IPS DF 6.9 (cell line): ENCODE measurements at regions not wholly inside any gene's neighbourhood (a gene's known extent, or its start where the extent isn't known, plus 50 kb on each side); places are given as distances from the start of the nearest gene placed in this dataset.
"Not testable (repeated sequence)": the region's sequence is repeated elsewhere in the genome, so short reads cannot be mapped to it uniquely, and the experiment has no call there.

ENCODE experiments used
- DNase-seq: peaks from one replicate; pipeline ENCODE4 v3.0.0-alpha.2; 2013; ENCODE audit warnings: low read depth, low spot score
- H3K27ac ChIP-seq: one replicate; pipeline ENCODE4 v1.5.1; 2013; ENCODE audit warnings: low read length, control low read depth
- H3K27me3 ChIP-seq: 2 replicates; pipeline ENCODE4 v1.6.1; 2013; ENCODE audit warnings: mild to moderate bottlenecking, low read length; ENCODE audit not compliant: control insufficient read depth, insufficient read depth
- H3K36me3 ChIP-seq: 2 replicates; pipeline ENCODE4 v1.6.1; 2013; ENCODE audit warnings: low read length; ENCODE audit not compliant: control insufficient read depth, insufficient read depth
- H3K4me1 ChIP-seq: 2 replicates; pipeline ENCODE4 v1.6.1; 2013; ENCODE audit warnings: low read length; ENCODE audit not compliant: control insufficient read depth, insufficient read depth
- H3K4me3 ChIP-seq: 2 replicates; pipeline ENCODE4 v1.5.1; 2013; ENCODE audit warnings: mild to moderate bottlenecking, low read length
- H3K9me3 ChIP-seq: 2 replicates; pipeline ENCODE4 v1.6.1; 2013; ENCODE audit warnings: low read length, inconsistent platforms; ENCODE audit not compliant: control insufficient read depth, insufficient read depth
- WGBS: extraction: QIAGEN DNeasy Blood & Tissue Kit; methylation state at CpG from one replicate; pipeline ENCODE4 v1.1.7; 2013; ENCODE audit warnings: mixed read lengths, missing lambda C conversion rate; ENCODE audit not compliant: insufficient read length, insufficient coverage; 5-methylcytosine and 5-hydroxymethylcytosine counted together

DNA sequence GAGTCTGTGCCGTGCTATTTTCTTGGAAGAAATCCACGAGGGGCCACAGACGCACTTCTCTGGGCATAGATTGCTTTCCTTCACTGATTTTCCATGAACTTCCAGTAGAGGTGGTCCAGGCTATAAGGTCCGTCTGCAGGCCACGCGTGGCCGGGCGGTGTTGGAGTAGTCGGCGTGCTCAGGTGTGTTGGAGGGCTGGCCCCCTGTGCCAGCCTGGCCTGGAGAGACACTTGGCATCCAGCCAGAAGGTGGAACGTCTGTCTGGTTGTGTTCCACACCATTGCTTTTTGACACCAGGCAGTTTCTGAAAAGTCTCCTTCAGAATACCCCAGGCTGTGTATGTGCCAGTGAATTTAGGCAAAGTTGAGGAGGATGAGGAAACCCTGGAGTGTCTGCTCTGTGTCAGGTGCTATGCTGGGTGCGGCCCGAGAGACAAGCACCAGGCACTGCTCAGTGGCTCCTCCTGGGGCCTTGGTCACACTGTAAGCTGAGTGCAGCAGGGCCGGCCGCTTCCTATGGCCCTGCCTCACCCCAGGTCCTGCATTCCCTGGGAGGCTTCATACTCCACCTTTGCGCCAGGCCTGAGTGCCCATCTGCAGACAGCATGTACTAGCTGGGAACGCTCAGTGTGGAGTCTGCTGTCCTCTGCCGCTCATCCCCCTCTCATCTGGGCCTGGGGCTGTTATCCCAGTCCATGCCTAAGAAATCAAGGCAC, 52.1 kb upstream of the TAMM41 start:
- no CpG with 5 or more reads among the region's 18 CpGs for WGBS
- Histone ChIP-seq H3K27me3 (no peaks in the 10 kb centered on the region), H3K4me3 (no peak overlapping the region), H3K36me3 (no peaks in the 10 kb centered on the region), H3K9me3 (no peaks in the 10 kb centered on the region), H3K4me1 (no peaks in the 10 kb centered on the region), H3K27ac (no peak overlapping the region)
- no peak for DNase-seq

DNA sequence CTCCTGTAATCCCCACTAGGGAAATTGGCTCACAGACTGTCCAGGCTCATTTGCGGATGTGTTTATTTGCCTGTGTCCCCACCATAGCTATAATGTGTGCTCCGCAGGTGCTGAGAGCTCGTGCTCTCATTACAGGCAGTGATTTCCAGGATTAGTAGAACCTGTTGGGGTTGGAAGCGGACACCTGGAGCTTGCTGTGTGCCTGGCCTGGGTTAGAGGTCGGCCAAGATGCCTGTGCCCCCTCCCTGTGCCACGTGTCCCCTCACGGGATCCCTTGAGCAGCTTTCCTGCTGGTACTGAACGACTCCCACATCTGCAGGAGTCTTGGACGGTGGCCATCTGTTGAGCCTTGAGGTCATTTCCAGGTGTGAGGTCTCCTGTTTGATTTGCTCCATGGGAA, 52.7 kb upstream of the TAMM41 start:
- no CpG with 5 or more reads among the region's 9 CpGs for WGBS
- not testable (repeated sequence) for H3K27ac ChIP-seq, H3K9me3 ChIP-seq, H3K4me1 ChIP-seq, H3K36me3 ChIP-seq, H3K27me3 ChIP-seq, H3K4me3 ChIP-seq, DNase-seq

- H3K27me3 ChIP-seq, result no peaks in the 10 kb centered on the region
- no peak overlapping the region for H3K27ac ChIP-seq
- H3K9me3 ChIP-seq, result no peaks in the 10 kb centered on the region
- WGBS, result no CpG with 5 or more reads among the region's 12 CpGs
- no peak overlapping the region for H3K4me3 ChIP-seq
- no peaks in the 10 kb centered on the region for H3K4me1 ChIP-seq
- DNase-seq, result no peak
- no peaks in the 10 kb centered on the region for H3K36me3 ChIP-seq
Measured at GRCh38 chr3:11899826-11900225, 53.1 kb upstream of the TAMM41 start.

GRCh38 chr3:11900824-11901223, 54.1 kb upstream of the TAMM41 start:
- no peak overlapping the region for H3K27ac ChIP-seq
- no peak for DNase-seq
- H3K4me3 ChIP-seq, result no peak overlapping the region
- no peaks in the 10 kb centered on the region for H3K27me3 ChIP-seq
- no peaks in the 10 kb centered on the region for H3K4me1 ChIP-seq
- WGBS, result no CpG with 5 or more reads among the region's 10 CpGs
- no peaks in the 10 kb centered on the region for H3K9me3 ChIP-seq
- no peaks in the 10 kb centered on the region for H3K36me3 ChIP-seq

DNA sequence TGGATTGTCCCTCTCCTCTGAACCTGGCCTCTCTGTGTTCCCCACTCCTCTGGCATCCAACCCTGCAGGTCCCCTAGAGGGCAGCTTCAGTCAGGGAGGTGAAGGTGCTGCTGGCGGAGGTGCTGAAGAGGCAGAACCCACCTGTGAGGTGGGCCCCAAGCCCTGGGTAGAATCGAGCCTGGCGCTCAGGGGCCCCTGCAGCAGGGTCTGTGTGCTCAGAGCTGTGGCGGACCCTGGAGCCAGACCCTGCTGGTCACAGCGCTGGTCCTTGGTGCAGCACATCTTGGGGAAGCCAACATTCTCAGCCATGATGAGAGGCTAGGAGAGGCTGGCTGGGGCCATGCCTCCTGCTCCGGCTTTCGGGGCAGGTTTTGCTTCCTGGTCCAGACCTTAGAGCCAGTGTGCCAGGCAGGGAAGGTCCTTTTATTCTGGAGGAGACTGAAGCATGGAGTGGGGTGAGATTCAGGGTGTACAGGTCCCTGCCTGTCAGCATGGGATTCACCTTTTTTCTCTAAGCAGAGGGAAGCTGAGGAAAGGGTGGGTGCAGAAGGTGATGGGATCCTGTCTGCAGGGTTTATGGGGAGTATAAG, 54.7 kb upstream of the TAMM41 start:
- no CpG with 5 or more reads among the region's 7 CpGs for WGBS
- H3K4me1 ChIP-seq, result no peaks in the 10 kb centered on the region
- no peaks in the 10 kb centered on the region for H3K36me3 ChIP-seq
- no peak for DNase-seq
- no peaks in the 10 kb centered on the region for H3K27me3 ChIP-seq
- H3K4me3 ChIP-seq, result no peak overlapping the region
- H3K9me3 ChIP-seq, result no peaks in the 10 kb centered on the region
- no peak overlapping the region for H3K27ac ChIP-seq

DNA sequence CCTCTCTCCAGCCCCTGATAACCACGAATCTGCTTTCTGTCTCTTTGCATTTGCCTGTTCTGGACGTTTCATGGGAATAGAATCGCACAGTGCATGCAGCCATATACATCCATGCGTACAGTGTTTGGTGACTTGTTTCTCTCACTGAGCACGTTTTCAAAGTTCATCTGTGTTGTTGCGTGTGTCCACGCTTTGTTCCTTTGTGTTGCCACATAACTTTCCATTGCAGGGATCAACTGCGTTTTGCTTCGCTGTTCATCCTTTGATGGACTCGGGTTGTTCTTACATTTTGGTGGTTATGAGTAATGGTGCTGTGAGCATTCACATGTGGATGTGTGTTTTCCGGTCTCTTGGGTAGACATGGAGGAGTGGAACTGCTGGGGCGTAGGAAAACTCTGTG, 56.4 kb upstream of the TAMM41 start:
- no peak overlapping the region for H3K27ac ChIP-seq

DNA sequence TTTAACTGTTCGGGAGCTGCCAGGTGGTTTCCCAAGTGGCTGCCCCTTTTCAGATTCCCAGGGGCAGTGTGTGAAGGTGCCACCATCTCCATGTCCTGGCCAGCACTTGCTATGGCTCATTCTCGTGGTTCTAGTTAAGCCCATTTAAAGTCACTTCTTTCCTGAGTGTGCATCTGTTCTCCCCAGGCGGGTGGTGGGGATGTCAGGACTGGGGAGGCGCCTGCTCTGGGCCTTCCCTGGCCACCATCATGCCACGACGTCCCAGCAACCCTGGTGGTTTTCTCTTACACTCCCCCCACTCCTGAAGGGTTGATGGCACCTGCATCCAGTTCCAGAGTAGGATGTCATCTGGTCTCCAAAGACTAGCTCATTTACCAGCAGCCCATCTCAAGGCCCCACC, 56.8 kb upstream of the TAMM41 start:
- no peaks in the 10 kb centered on the region for H3K9me3 ChIP-seq
- H3K36me3 ChIP-seq, result no peaks in the 10 kb centered on the region
- no peak for DNase-seq
- no peaks in the 10 kb centered on the region for H3K27me3 ChIP-seq
- no peak overlapping the region for H3K4me3 ChIP-seq
- WGBS, result no CpG with 5 or more reads among the region's 6 CpGs
- H3K27ac ChIP-seq, result no peak overlapping the region
- no peaks in the 10 kb centered on the region for H3K4me1 ChIP-seq

More for the DNA sequence above, 56.4 kb upstream of the TAMM41 start:
- no peak for DNase-seq
- no peak overlapping the region for H3K4me3 ChIP-seq
- H3K4me1 ChIP-seq, result no peaks in the 10 kb centered on the region
- no peaks in the 10 kb centered on the region for H3K36me3 ChIP-seq
- WGBS, result no CpG with 5 or more reads among the region's 12 CpGs
- no peaks in the 10 kb centered on the region for H3K9me3 ChIP-seq
- no peaks in the 10 kb centered on the region for H3K27me3 ChIP-seq

DNA sequence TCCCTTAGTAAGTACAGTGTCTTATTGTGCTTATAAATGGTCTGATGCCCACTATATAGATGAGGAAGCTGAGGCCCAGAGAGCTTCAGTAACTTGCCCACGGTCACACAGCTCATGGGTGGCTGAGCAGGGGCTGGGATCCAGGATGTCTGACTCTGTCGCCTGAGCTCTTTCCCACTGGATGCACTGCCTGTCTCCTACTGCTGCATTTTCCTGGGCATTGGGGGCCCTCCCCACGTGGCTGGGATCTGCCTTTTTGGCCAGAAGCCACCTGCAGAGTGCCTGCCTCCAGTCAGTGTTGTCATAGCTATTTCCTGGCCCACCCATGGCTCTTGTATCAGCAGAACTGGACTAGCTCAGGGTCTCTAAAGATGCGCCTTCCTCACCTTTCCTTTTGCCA, 57.5 kb upstream of the TAMM41 start:
- Histone ChIP-seq H3K9me3 (no peaks in the 10 kb centered on the region), H3K27ac (no peak overlapping the region), H3K36me3 (no peaks in the 10 kb centered on the region), H3K4me3 (no peak overlapping the region), H3K4me1 (no peaks in the 10 kb centered on the region), H3K27me3 (no peaks in the 10 kb centered on the region)
- DNase-seq, result no peak
- no CpG with 5 or more reads among the region's 4 CpGs for WGBS

DNA sequence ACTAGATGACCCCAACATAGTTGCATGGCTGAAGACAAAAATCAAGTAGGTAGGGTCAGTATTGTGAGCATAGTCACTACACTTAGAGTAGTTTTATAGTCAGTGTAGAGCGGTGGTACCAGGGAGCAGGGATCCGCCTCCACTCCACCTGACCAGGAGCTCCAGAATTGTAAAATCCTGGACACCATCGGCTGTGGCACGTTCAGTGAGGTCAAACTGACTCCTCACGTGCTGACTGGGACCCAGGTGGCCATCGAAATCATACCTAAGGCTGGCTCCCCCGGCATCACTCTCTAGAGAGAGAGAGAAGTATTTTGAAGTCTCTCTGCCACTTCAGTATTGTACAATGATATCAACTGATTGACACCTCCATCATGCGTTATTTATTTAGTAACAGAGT, 59.7 kb upstream of the TAMM41 start:
- no peak for DNase-seq
- WGBS, result no CpG with 5 or more reads among the region's 8 CpGs

GRCh38 chr3:11907667-11908660, 61.3 kb upstream of the TAMM41 start:
- DNase-seq, result no peak
- H3K4me1 ChIP-seq, result no peaks in the 10 kb centered on the region
- H3K4me3 ChIP-seq, result no peak overlapping the region
- H3K9me3 ChIP-seq, result no peaks in the 10 kb centered on the region
- H3K27ac ChIP-seq, result no peak overlapping the region
- no CpG with 5 or more reads among the region's 14 CpGs for WGBS
- no peaks in the 10 kb centered on the region for H3K27me3 ChIP-seq
- H3K36me3 ChIP-seq, result no peaks in the 10 kb centered on the region

More for the DNA sequence above, 59.7 kb upstream of the TAMM41 start:
- no peak overlapping the region for H3K4me3 ChIP-seq
- no peaks in the 10 kb centered on the region for H3K9me3 ChIP-seq
- no peaks in the 10 kb centered on the region for H3K27me3 ChIP-seq
- no peak overlapping the region for H3K27ac ChIP-seq
- H3K4me1 ChIP-seq, result no peaks in the 10 kb centered on the region
- H3K36me3 ChIP-seq, result no peaks in the 10 kb centered on the region
